ENCODE measurements at regions not wholly inside any gene's neighbourhood (a gene's known extent, or its start where the extent isn't known, plus 50 kb on each side); places are given as distances from the start of the nearest gene placed in this dataset.

GRCh38 chr18:34977838-34978532, 63.2 kb upstream of the MAPRE2 start:
- Histone ChIP-seq H3K9me3 (no peaks in the 10 kb centered on the region), H3K4me1 (ENCODE audit: control insufficient read depth in 1 of 2, low read depth in 2 of 2) (peaks cover 3 to 15% of the 10 kb centered on the region in 2 donors), H3K4me3 (peak overlapping the region; percentile 94), H3K27me3 (replicated peaks; ENCODE audit: insufficient read depth) (no peaks in the 10 kb centered on the region), H3K27ac (peak overlapping the region; percentile 67 to 72), H3K36me3 (no peaks in the 10 kb centered on the region)
- no peak for TF ChIP-seq CTCF (IDR thresholded peaks at IDR 0.05)
- ATAC-seq (ENCODE audit: insufficient number of reproducible peaks, low FRiP score, low read depth) (no peak), DNase-seq (ENCODE audit: low spot score) (peak; percentile 13)

- peak overlapping the region; percentile 67 to 72 for H3K27ac ChIP-seq
- peak overlapping the region; percentile 94 for H3K4me3 ChIP-seq
- H3K36me3 ChIP-seq = no peaks in the 10 kb centered on the region
- ATAC-seq (ENCODE audit: insufficient number of reproducible peaks, low FRiP score, low read depth) = no peak
- TF ChIP-seq CTCF (IDR thresholded peaks at IDR 0.05) = no peak
- H3K27me3 ChIP-seq (replicated peaks; ENCODE audit: insufficient read depth) = no peaks in the 10 kb centered on the region
- no peak for DNase-seq (ENCODE audit: low spot score)
- H3K9me3 ChIP-seq = no peaks in the 10 kb centered on the region
- H3K4me1 ChIP-seq (ENCODE audit: control insufficient read depth in 1 of 2, low read depth in 2 of 2) = peaks cover 3 to 15% of the 10 kb centered on the region in 2 donors
These were observed 62.7 kb upstream of the MAPRE2 start for GRCh38 chr18:34978533-34978893.

DNA sequence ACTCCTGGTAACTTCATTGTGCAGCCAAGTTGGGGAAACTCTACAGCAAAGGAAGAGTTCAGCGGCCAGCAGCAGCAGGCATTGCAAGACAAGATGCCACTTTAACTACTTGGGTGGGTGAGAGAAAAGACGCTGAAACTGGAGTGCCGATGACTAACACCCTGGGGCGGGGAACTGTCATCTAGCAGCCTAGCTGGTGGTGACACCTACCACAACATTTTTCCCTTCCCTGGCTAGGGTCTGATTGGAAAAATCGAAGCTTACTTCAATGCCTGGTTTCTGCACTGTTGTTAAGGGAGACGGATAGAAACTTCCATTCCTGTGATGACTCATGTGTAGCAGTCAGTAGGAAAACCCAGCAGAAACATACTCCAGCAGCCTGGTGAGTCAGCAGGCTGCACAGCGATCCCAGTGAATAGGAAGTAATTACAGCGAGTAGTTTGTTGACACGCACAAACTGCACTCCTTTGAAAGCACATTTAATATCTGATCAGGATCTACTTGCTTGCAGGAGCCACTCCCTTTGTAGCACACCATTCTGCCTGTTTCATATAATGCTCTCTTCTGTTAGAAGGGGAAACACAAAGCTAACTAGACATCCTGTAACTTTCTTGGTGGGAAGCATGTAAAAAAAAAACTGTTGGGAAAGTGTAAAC, 62.1 kb upstream of the MAPRE2 start:
- DNase-seq (ENCODE audit: low spot score) = peak; percentile 57
- peak overlapping the region; percentile 94 for H3K4me3 ChIP-seq
- no peaks in the 10 kb centered on the region for H3K36me3 ChIP-seq
- no peaks in the 10 kb centered on the region for H3K9me3 ChIP-seq
- H3K4me1 ChIP-seq (ENCODE audit: control insufficient read depth in 1 of 2, low read depth in 2 of 2) = peaks cover 3 to 15% of the 10 kb centered on the region in 2 donors
- ATAC-seq (ENCODE audit: insufficient number of reproducible peaks, low FRiP score, low read depth) = peak; percentile 95
- no peak for TF ChIP-seq CTCF (IDR thresholded peaks at IDR 0.05)
- peak overlapping the region; percentile 67 to 72 for H3K27ac ChIP-seq
- no peaks in the 10 kb centered on the region for H3K27me3 ChIP-seq (replicated peaks; ENCODE audit: insufficient read depth)

DNA sequence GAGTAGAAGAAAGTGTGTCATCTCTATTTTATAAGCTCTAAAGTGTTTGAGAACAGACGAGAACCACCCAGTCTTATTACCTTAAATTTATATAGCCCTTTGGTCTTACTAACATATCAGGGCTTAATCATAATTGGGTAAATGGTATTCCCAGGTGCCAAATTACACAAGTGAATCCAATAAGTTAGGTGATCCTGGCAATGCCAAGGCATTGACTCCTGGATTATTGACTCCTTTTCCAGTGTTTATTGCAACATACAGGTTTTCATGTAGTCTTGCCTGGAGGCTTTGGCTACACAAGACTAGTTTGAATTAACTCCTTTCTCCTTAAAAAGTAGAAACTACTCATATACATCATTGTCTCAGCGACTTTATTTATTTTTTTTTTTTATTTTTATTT, 59.7 kb upstream of the MAPRE2 start:
- Histone ChIP-seq H3K27ac (no peak overlapping the region), H3K27me3 (replicated peaks; ENCODE audit: insufficient read depth) (no peaks in the 10 kb centered on the region), H3K4me3 (no peak overlapping the region), H3K36me3 (no peaks in the 10 kb centered on the region), H3K9me3 (no peaks in the 10 kb centered on the region), H3K4me1 (ENCODE audit: control insufficient read depth in 1 of 2, low read depth in 2 of 2) (peaks cover 0 to 6% of the 10 kb centered on the region in 2 donors)
- ATAC-seq (ENCODE audit: insufficient number of reproducible peaks, low FRiP score, low read depth) = no peak
- no peak for TF ChIP-seq CTCF (IDR thresholded peaks at IDR 0.05)
- DNase-seq (ENCODE audit: low spot score) = no peak

DNA sequence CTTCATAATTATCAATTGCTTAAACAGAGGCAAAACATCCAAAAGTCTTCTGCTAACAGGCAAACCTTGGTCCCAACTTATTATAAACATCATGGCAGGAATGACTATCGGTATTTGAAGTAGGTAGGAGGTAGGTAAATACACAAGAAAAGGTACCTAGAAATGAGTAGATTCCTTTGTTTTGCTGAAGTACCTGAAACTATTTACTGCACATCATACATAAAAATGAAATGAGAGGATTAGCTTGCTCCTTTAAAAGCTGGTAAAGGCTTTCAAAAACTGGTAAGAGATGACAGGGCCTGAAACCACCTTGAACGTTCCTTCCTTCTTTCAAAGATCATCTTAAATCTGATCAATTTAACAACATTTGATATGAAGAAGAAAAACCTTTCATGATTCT, 55.2 kb upstream of the MAPRE2 start:
- TF ChIP-seq CTCF (IDR thresholded peaks at IDR 0.05) = no peak
- ATAC-seq (ENCODE audit: insufficient number of reproducible peaks, low FRiP score, low read depth) = no peak
- Histone ChIP-seq H3K4me1 (ENCODE audit: control insufficient read depth in 1 of 2, low read depth in 2 of 2) (peaks cover 7 to 13% of the 10 kb centered on the region in 2 donors), H3K27ac (no peak overlapping the region), H3K9me3 (no peaks in the 10 kb centered on the region), H3K36me3 (no peaks in the 10 kb centered on the region), H3K4me3 (no peak overlapping the region), H3K27me3 (replicated peaks; ENCODE audit: insufficient read depth) (no peaks in the 10 kb centered on the region)
- DNase-seq (ENCODE audit: low spot score) = no peak
